H1 (cell line): ENCODE measurements at regions not wholly inside any gene's neighbourhood (a gene's known extent, or its start where the extent isn't known, plus 50 kb on each side); places are given as distances from the start of the nearest gene placed in this dataset.

Source experiments
- CTCF ChIA-PET: fragments of 300-600 bp; sonication (Branson Sonifier 250); formaldehyde crosslinking; loops from one replicate; lab custom pipeline; 2021; ENCODE audit not compliant: partially characterized antibody; lab: Charles Lee
- POLR2A ChIA-PET: fragments of 300-600 bp; sonication (Branson Sonifier 250); formaldehyde crosslinking; loops from one replicate; lab custom pipeline; 2021; ENCODE audit warnings: inconsistent platforms; ENCODE audit not compliant: partially characterized antibody; lab: Charles Lee
- DNase-seq, 2 experiments: peaks; one replicate each; pipeline versions ENCODE4 v3.0.0 to v3.0.0-alpha.2; 2010 to 2022; ENCODE audit warnings: low spot score in 2 of 2, low read depth in 1 of 2, mixed read lengths in 1 of 2
- FAIRE-seq: peaks from 2 replicates; lab custom pipeline; 2011; peaks lifted over from hg19 to GRCh38; lab: Jason Lieb, UNC
- H2AFZ ChIP-seq: 2 replicates; pipeline ENCODE4 v1.8.1; 2012; ENCODE audit warnings: low read length, inconsistent platforms
- H2AK5ac ChIP-seq: 2 replicates; pipeline ENCODE4 v1.6.1; 2013; ENCODE audit warnings: low read depth, low read length
- H2BK120ac ChIP-seq: replicated peaks from 2 replicates; pipeline ENCODE3; 2013; ENCODE audit warnings: low read depth, low read length, inconsistent platforms
- H2BK12ac ChIP-seq: 2 replicates; pipeline ENCODE4 v1.6.1; 2013; ENCODE audit warnings: low read depth, low read length
- H2BK15ac ChIP-seq: 2 replicates; pipeline ENCODE4 v1.6.1; 2013; ENCODE audit warnings: low read length
- H2BK20ac ChIP-seq: 2 replicates; pipeline ENCODE4 v1.6.1; 2013; ENCODE audit warnings: low read length
- H2BK5ac ChIP-seq: 2 replicates; pipeline ENCODE4 v1.6.1; 2013; ENCODE audit warnings: low read depth, low read length
- H3K14ac ChIP-seq: 2 replicates; pipeline ENCODE4 v1.6.1; 2013; ENCODE audit warnings: inconsistent platforms; ENCODE audit not compliant: insufficient read length
- H3K18ac ChIP-seq: 2 replicates; pipeline ENCODE4 v1.6.1; 2013; ENCODE audit warnings: low read length; ENCODE audit errors: extremely low read depth
- H3K23ac ChIP-seq: 2 replicates; pipeline ENCODE4 v1.6.1; 2013; ENCODE audit warnings: inconsistent platforms; ENCODE audit not compliant: insufficient read length
- H3K23me2 ChIP-seq: 2 replicates; pipeline ENCODE4 v1.6.1; 2013; ENCODE audit warnings: low read depth, low read length
- H3K27ac ChIP-seq: 2 replicates; pipeline ENCODE4 v1.6.1; 2011; ENCODE audit warnings: low read depth, low read length, inconsistent platforms
- H3K27me3 ChIP-seq, 4 experiments: replicated peaks in 1 of 4; 1 replicate in 1 of 4; 2 replicates in 3 of 4; pipeline versions ENCODE4 v1.6.1 to v1.8.1; 2011 to 2013; ENCODE audit warnings: low read length in 3 of 4, mild to moderate bottlenecking in 3 of 4, inconsistent platforms in 2 of 4, mixed read lengths in 2 of 4, moderate library complexity in 1 of 4; ENCODE audit not compliant: control insufficient read depth in 3 of 4, insufficient read depth in 3 of 4; ENCODE audit errors: extremely low read depth in 1 of 4
- H3K36me3 ChIP-seq, 4 experiments: 2 replicates each; pipeline versions ENCODE4 v1.6.1 to v1.8.1; 2011 to 2013; ENCODE audit warnings: mild to moderate bottlenecking in 4 of 4, low read length in 3 of 4, moderate library complexity in 2 of 4, control low read depth in 1 of 4, inconsistent platforms in 1 of 4; ENCODE audit not compliant: insufficient read depth in 4 of 4, control insufficient read depth in 2 of 4
- H3K4ac ChIP-seq: replicated peaks from 2 replicates; pipeline ENCODE3; 2013; ENCODE audit warnings: low read length, low read depth, mixed read lengths, inconsistent platforms; ENCODE audit not compliant: insufficient read length
- H3K4me1 ChIP-seq, 4 experiments: replicated peaks in 1 of 4; 1 replicate in 1 of 4; 2 replicates in 3 of 4; pipeline versions ENCODE4 v1.6.1 to v1.8.1; 2011 to 2013; ENCODE audit warnings: low read length in 3 of 4, inconsistent platforms in 2 of 4, mixed read lengths in 1 of 4; ENCODE audit not compliant: insufficient read depth in 4 of 4, control insufficient read depth in 3 of 4
- H3K4me2 ChIP-seq, 2 experiments: 2 replicates each; pipeline versions ENCODE4 v1.6.1 to v1.8.1; 2011 to 2013; ENCODE audit warnings: low read depth in 2 of 2, low read length in 2 of 2, control low read depth in 1 of 2, inconsistent platforms in 1 of 2, mild to moderate bottlenecking in 1 of 2; ENCODE audit not compliant: insufficient read depth in 1 of 2
- H3K4me3 ChIP-seq, 4 experiments: fragments of 200-600, 300-600 bp in 1 of 4; sonication (generic), shearing (Covaris generic), sonication (Bioruptor Twin) in 1 of 4; 2 replicates each; pipeline versions ENCODE4 v1.5.1 to v1.8.1; 2011 to 2016; ENCODE audit warnings: low read length in 4 of 4, low read depth in 3 of 4, control low read depth in 2 of 4, inconsistent platforms in 2 of 4, mild to moderate bottlenecking in 2 of 4, mixed read lengths in 1 of 4, moderate library complexity in 1 of 4; ENCODE audit not compliant: insufficient read depth in 2 of 4; ENCODE audit errors: extremely low read depth in 1 of 4
- H3K56ac ChIP-seq: replicated peaks from 2 replicates; pipeline ENCODE3; 2013; ENCODE audit warnings: low read depth, mild to moderate bottlenecking, mixed read lengths, low read length, inconsistent platforms; ENCODE audit not compliant: insufficient read length
- H3K79me1 ChIP-seq: 2 replicates; pipeline ENCODE4 v1.6.1; 2013; ENCODE audit warnings: low read depth, low read length, control low read depth
- H3K79me2 ChIP-seq, 2 experiments: 2 replicates each; pipeline versions ENCODE4 v1.6.1 to v1.8.1; 2012 to 2013; ENCODE audit warnings: low read length in 2 of 2, mild to moderate bottlenecking in 2 of 2, inconsistent platforms in 1 of 2; ENCODE audit not compliant: insufficient read depth in 2 of 2, control insufficient read depth in 1 of 2
- H3K9ac ChIP-seq, 4 experiments: replicated peaks in 1 of 4; 1 replicate in 1 of 4; 2 replicates in 3 of 4; pipeline versions ENCODE4 v1.6.1 to v1.8.1; 2011 to 2013; ENCODE audit warnings: low read depth in 3 of 4, low read length in 3 of 4, control low read depth in 2 of 4, mild to moderate bottlenecking in 2 of 4, moderate library complexity in 2 of 4, inconsistent platforms in 1 of 4; ENCODE audit errors: extremely low read depth in 1 of 4
- H3K9me3 ChIP-seq, 2 experiments: 2 replicates each; pipeline versions ENCODE4 v1.6.1 to v1.8.1; 2012 to 2013; ENCODE audit warnings: mild to moderate bottlenecking in 2 of 2, moderate library complexity in 2 of 2, control low read depth in 1 of 2, inconsistent platforms in 1 of 2, low read depth in 1 of 2, low read length in 1 of 2, mixed read lengths in 1 of 2; ENCODE audit not compliant: insufficient read depth in 2 of 2
- H4K20me1 ChIP-seq, 2 experiments: replicated peaks in 1 of 2; 2 replicates each; pipeline versions ENCODE3 to v1.8.1; 2011 to 2013; ENCODE audit warnings: inconsistent platforms in 2 of 2, low read length in 2 of 2, mild to moderate bottlenecking in 1 of 2; ENCODE audit not compliant: insufficient read depth in 2 of 2, control insufficient read depth in 1 of 2
- H4K5ac ChIP-seq: 2 replicates; pipeline ENCODE4 v1.6.1; 2013; ENCODE audit warnings: low read length, low read depth, mixed read lengths, inconsistent platforms; ENCODE audit not compliant: insufficient read length
- H4K8ac ChIP-seq: 2 replicates; pipeline ENCODE4 v1.8.0; 2013; ENCODE audit warnings: mild to moderate bottlenecking, moderate library complexity, low read length, inconsistent platforms; ENCODE audit not compliant: insufficient read depth; ENCODE audit errors: extremely low read depth
- H4K91ac ChIP-seq: replicated peaks from 2 replicates; pipeline ENCODE3; 2013; ENCODE audit warnings: low read length, mixed read lengths, inconsistent platforms; ENCODE audit not compliant: insufficient read length

DNA sequence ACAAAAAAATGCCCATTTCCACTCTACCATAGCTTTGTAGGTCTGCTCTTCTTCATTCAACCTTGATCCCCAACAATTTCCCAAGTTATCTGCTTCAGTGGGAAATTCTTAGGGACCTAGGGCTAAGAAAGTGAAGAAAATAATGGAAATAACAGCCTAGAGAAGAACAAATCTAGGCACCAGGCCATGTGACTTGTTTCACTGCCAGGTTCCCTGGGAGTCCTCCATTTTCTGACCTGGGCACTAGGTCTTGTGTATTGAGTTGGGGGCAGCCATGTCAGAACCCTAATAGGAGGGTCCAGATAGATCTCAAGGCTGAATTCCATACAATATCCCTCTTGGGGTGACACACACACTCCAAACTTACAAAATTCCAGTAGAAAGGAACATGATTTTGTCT, 194.6 kb upstream of the STK26 start:
- H3K56ac ChIP-seq = peak overlapping the region; percentile 53
- H3K4me3 ChIP-seq = peak overlapping the region; percentile 52 to 99 (median 84)
- H3K23ac ChIP-seq = no peak overlapping the region
- no peak overlapping the region for H4K8ac ChIP-seq
- DNase-seq = no peak
- H3K36me3 ChIP-seq = peaks cover 0 to 41% (median 8%) of the 10 kb centered on the region in 4 experiments; a peak in 3 of 8 replicates
- no peak overlapping the region for H4K91ac ChIP-seq
- H3K4ac ChIP-seq = no peak overlapping the region
- POLR2A ChIA-PET = interaction anchor here (0.7 to 1.2 kb wide), 9 partner anchors 11 to 785 kb away, joined by 3 to 5 read pairs (median 3); partner anchors contain the start of gene RAP2C
- H2BK20ac ChIP-seq = no peak overlapping the region
- no peak overlapping the region for H2AFZ ChIP-seq
- peak overlapping the region; percentile 88 for H3K27ac ChIP-seq
- no peaks in the 10 kb centered on the region for H3K79me1 ChIP-seq
- H3K4me1 ChIP-seq = peaks cover 0 to 17% (median 8%) of the 10 kb centered on the region in 4 experiments; a peak in 4 of 7 replicates
- no peak overlapping the region for H3K14ac ChIP-seq
- peaks cover 3 to 8% of the 10 kb centered on the region in 2 experiments for H4K20me1 ChIP-seq
- no peak overlapping the region for H3K18ac ChIP-seq
- H3K23me2 ChIP-seq = peaks cover 7% of the 10 kb centered on the region; the same call in 1 of the 2 replicates
- no peak overlapping the region for H2BK15ac ChIP-seq
- no peak overlapping the region for H2BK120ac ChIP-seq
- no peak for FAIRE-seq
- no peaks in the 10 kb centered on the region for H3K9me3 ChIP-seq
- 0 out of 2 replicates have a peak overlapping the region, but pooled peaks have one; percentile 44 for H2BK5ac ChIP-seq
- CTCF ChIA-PET = interaction anchor here (1.1 to 1.8 kb wide), 3 partner anchors 243 to 786 kb away, joined by 3 to 6 read pairs (median 4); partner anchors contain the start of gene RAP2C
- H2BK12ac ChIP-seq = no peak overlapping the region
- no peaks in the 10 kb centered on the region for H3K27me3 ChIP-seq
- peak overlapping the region; percentile 61 for H4K5ac ChIP-seq
- H3K79me2 ChIP-seq = peaks cover 21 to 69% of the 10 kb centered on the region in 2 experiments
- H2AK5ac ChIP-seq = no peak overlapping the region
- H3K4me2 ChIP-seq = peak overlapping the region; percentile 72 to 92
- H3K9ac ChIP-seq = peak overlapping the region; percentile 71 to 88 (median 78)
